K562 (cell line): ENCODE measurements at regions not wholly inside any gene's neighbourhood (a gene's known extent, or its start where the extent isn't known, plus 50 kb on each side); places are given as distances from the start of the nearest gene placed in this dataset.

Experiments
- ATAC-seq: fragments of 200-7000 bp; cut with Tn5 transposase; 3 replicates; pipeline ENCODE4 v1.9.1; 2020; ENCODE audit warnings: moderate library complexity
- BruUV-seq: library from RNA; stranded (reverse); fragments of 400-500 nt; replicated peaks from 2 replicates; lab custom pipeline; 2021; lab: Mats Ljungman, UMichigan
- CTCF ChIA-PET: fragments of 300-600 bp; formaldehyde crosslinking; extraction: SDS; loops from one replicate; lab custom pipeline; 2021; ENCODE audit warnings: low intra/inter-chr PET ratio; lab: Yijun Ruan, JAX
- POLR2A ChIA-PET: fragments of 300-600, 350-650 bp; sonication (Branson Sonifier 250); formaldehyde crosslinking; extraction: SDS; loops from one replicate; lab custom pipeline; 2021; ENCODE audit warnings: antibody characterized with exemption, inconsistent platforms; lab: Yijun Ruan, JAX
- DNase-seq, 4 experiments: peaks; one replicate each; pipeline versions ENCODE4 v3.0.0 to v3.0.0-alpha.2; 2011 to 2018; ENCODE audit warnings: low spot score in 3 of 4, mixed read lengths in 3 of 4; ENCODE audit errors: extremely low read depth in 1 of 4
- FAIRE-seq: peaks from 2 replicates; lab custom pipeline; 2011; peaks lifted over from hg19 to GRCh38; lab: Jason Lieb, UNC
- H2AFZ ChIP-seq: 2 replicates; pipeline ENCODE4 v1.6.0; 2011; ENCODE audit warnings: low read depth, low read length, control low read depth, inconsistent platforms
- H3K27ac ChIP-seq: fragments of 200-600 bp; 3 replicates; pipeline ENCODE4 v1.8.0; 2011; ENCODE audit warnings: low read depth, mild to moderate bottlenecking, control low read depth, inconsistent platforms, low read length, moderate library complexity, mixed read lengths; ENCODE audit errors: extremely low read depth
- H3K27me3 ChIP-seq, 2 experiments: fragments of 300-600 bp in 1 of 2; 2 replicates in 1 of 2; 3 replicates in 1 of 2; pipeline versions ENCODE4 v1.6.0 to v1.8.0; 2011; ENCODE audit warnings: inconsistent platforms in 2 of 2, low read length in 2 of 2, mild to moderate bottlenecking in 1 of 2, mixed read lengths in 1 of 2, moderate library complexity in 1 of 2; ENCODE audit not compliant: control insufficient read depth in 2 of 2, insufficient read depth in 2 of 2
- H3K36me3 ChIP-seq: fragments of 300-600 bp; 3 replicates; pipeline ENCODE4 v1.8.0; 2011; ENCODE audit warnings: mild to moderate bottlenecking, low read length, inconsistent platforms; ENCODE audit not compliant: control insufficient read depth, insufficient read depth
- H3K4me1 ChIP-seq, 2 experiments: fragments of 200-600 bp in 1 of 2; replicated peaks in 1 of 2; 2 replicates in 1 of 2; 3 replicates in 1 of 2; pipeline versions ENCODE4 v1.5.1 to v1.8.0; 2011; ENCODE audit warnings: inconsistent platforms in 2 of 2, low read length in 2 of 2, mild to moderate bottlenecking in 1 of 2, mixed read lengths in 1 of 2, moderate library complexity in 1 of 2; ENCODE audit not compliant: control insufficient read depth in 2 of 2, insufficient read depth in 2 of 2
- H3K4me2 ChIP-seq: 2 replicates; pipeline ENCODE4 v1.6.1; 2011; ENCODE audit warnings: low read length, control low read depth, inconsistent platforms, mixed read lengths; ENCODE audit not compliant: insufficient read depth
- H3K4me3 ChIP-seq: fragments of 200-600 bp; sonication (generic), shearing (Covaris generic); 2 replicates; pipeline ENCODE4 v1.5.1; 2016; ENCODE audit warnings: control low read depth, inconsistent platforms
- H3K79me2 ChIP-seq: fragments of 200-600 bp; 3 replicates; pipeline ENCODE4 v1.8.0; 2011; ENCODE audit warnings: low read length, inconsistent platforms; ENCODE audit not compliant: control insufficient read depth, insufficient read depth
- H3K9ac ChIP-seq, 2 experiments: 2 replicates each; pipeline versions ENCODE4 v1.6.0 to v1.6.1; 2011; ENCODE audit warnings: low read depth in 2 of 2, low read length in 2 of 2, control low read depth in 1 of 2, inconsistent platforms in 1 of 2, mild to moderate bottlenecking in 1 of 2, mixed read lengths in 1 of 2; ENCODE audit not compliant: insufficient read depth in 1 of 2
- H3K9me1 ChIP-seq: one replicate; pipeline ENCODE4 v1.6.0; 2011; ENCODE audit warnings: inconsistent platforms, mild to moderate bottlenecking, low read length, moderate library complexity; ENCODE audit not compliant: control insufficient read depth, insufficient read depth
- H3K9me3 ChIP-seq: replicated peaks from 2 replicates; pipeline ENCODE4 v1.5.1; 2011; ENCODE audit warnings: low read depth, low read length, inconsistent platforms; ENCODE audit not compliant: control insufficient read depth, insufficient read depth
- H4K20me1 ChIP-seq: replicated peaks from 2 replicates; pipeline ENCODE4 v1.6.1; 2011; ENCODE audit warnings: low read length, inconsistent platforms, mixed read lengths; ENCODE audit not compliant: control insufficient read depth, insufficient read depth
- CEBPB ChIP-seq: fragments of 450-650 bp; IDR thresholded peaks from 2 replicates; pipeline ENCODE4 v1.6.1; 2016; ENCODE audit warnings: missing genetic modification characterization, missing compliant biosample characterization
- CREB1 ChIP-seq, 2 experiments: sonication (generic) in 1 of 2; formaldehyde crosslinking in 1 of 2; IDR thresholded peaks; 2 replicates each; pipeline versions ENCODE4 v1.6.1 to v1.8.0; 2012 to 2022; ENCODE audit warnings: inconsistent platforms in 1 of 2, mild to moderate bottlenecking in 1 of 2, missing genetic modification reagents in 1 of 2, moderate library complexity in 1 of 2
- MEF2D ChIP-seq: conservative IDR thresholded peaks from 2 replicates; pipeline ENCODE4 v1.6.1; 2016; ENCODE audit warnings: low read depth, missing genetic modification characterization, missing compliant biosample characterization
- MTF1 ChIP-seq: fragments of 250-450 bp; sonication (Bioruptor Pico); IDR thresholded peaks from 2 replicates; pipeline ENCODE4 v1.9.0; 2021; ENCODE audit warnings: moderate library complexity, mild to moderate bottlenecking, inconsistent platforms, borderline replicate concordance
- NEUROD1 ChIP-seq: fragments of 150-350 bp; IDR thresholded peaks from 2 replicates; pipeline ENCODE4 v1.6.1; 2014; ENCODE audit warnings: borderline replicate concordance, low read length, low read depth; ENCODE audit not compliant: partially characterized antibody
- NR3C1 ChIP-seq: sonication (generic); formaldehyde crosslinking; IDR thresholded peaks from 2 replicates; pipeline ENCODE4 v1.8.1; 2022; ENCODE audit warnings: missing genetic modification reagents
- PCBP2 ChIP-seq: fragments of 200-400 bp; formaldehyde crosslinking; IDR thresholded peaks from 2 replicates; pipeline ENCODE4 v1.6.1; 2018; ENCODE audit warnings: low read length, low read depth, mild to moderate bottlenecking, moderate library complexity; ENCODE audit not compliant: poor library complexity, severe bottlenecking
- SMARCA5 ChIP-seq: fragments of 450-650 bp; IDR thresholded peaks from 2 replicates; pipeline ENCODE4 v1.6.1; 2016
- ZNF766 ChIP-seq: fragments of 200-800 bp; sonication (Bioruptor generic); conservative IDR thresholded peaks from 2 replicates; pipeline ENCODE4 v1.6.1; 2016; ENCODE audit warnings: missing genetic modification characterization, missing compliant biosample characterization
- WGBS: fragments of 100-300 bp; shearing (Covaris generic); methylation state at CpG from one replicate; pipeline ENCODE4 v1.1.6; 2016; ENCODE audit warnings: low coverage, mixed read lengths; ENCODE audit not compliant: insufficient coverage; ENCODE audit errors: missing lambda C conversion rate; 5-methylcytosine and 5-hydroxymethylcytosine counted together
- in situ Hi-C: fragments of 300-500 bp; cut with MboI; formaldehyde crosslinking; loops from 4 replicates; pipeline ENCODE4 v1.15.0; 2018; ENCODE audit warnings: inconsistent platforms, mixed read lengths
- intact Hi-C: fragments of 100-400 bp; cut with micrococcal nuclease; formaldehyde crosslinking; loops from 2 replicates; pipeline ENCODE4 v1.14.2; 2022
- TF ChIP-seq, protein P1 (sequence below): sonication (generic); formaldehyde crosslinking; IDR thresholded peaks from 2 replicates; pipeline ENCODE4 v1.8.0; 2022; ENCODE audit warnings: mild to moderate bottlenecking, missing genetic modification reagents
- TF ChIP-seq, protein P2 (sequence below): fragments of 250-450 bp; sonication (Bioruptor Pico); IDR thresholded peaks from 2 replicates; pipeline ENCODE4 v1.4.0; 2020; ENCODE audit warnings: mild to moderate bottlenecking, moderate library complexity
- TF ChIP-seq, protein P3 (sequence below): fragments of 450-650 bp; formaldehyde crosslinking; IDR thresholded peaks from 2 replicates; pipeline ENCODE4 v1.4.0; 2022; ENCODE audit warnings: missing genetic modification characterization
- TF ChIP-seq, protein P4 (sequence below), 2 experiments: IDR thresholded peaks; 2 replicates each; pipeline ENCODE4 v1.6.1; 2011; ENCODE audit warnings: borderline replicate concordance in 1 of 2, control low read depth in 1 of 2, low read depth in 1 of 2, low read length in 1 of 2, mild to moderate bottlenecking in 1 of 2, mixed read lengths in 1 of 2, moderate library complexity in 1 of 2; ENCODE audit not compliant: insufficient read depth in 1 of 2, insufficient read length in 1 of 2, poor library complexity in 1 of 2, severe bottlenecking in 1 of 2; ENCODE audit errors: extremely low read depth in 1 of 2

DNA sequence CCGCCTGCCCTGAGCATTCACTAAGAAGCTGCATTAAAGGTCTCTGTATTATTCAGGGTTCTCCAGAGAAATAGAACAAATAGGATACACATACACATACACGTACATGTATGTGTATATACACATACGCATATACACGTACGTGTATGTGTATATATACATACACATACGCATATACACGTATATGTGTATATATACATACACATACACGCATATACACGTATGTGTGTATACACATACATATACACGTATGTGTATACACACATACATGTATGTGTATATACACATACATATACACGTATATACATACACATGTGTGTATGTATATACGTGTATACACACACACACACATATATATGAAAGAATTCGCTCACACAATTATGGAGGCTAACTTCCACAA, 108.9 kb upstream of the BARHL2 start:
- WGBS: 80% methylated on average over 13 of the region's 13 CpGs
- no peaks in the 10 kb centered on the region; the same call in 2 of the 3 replicates for H3K36me3 ChIP-seq
- BruUV-seq: no TSS peak
- TF ChIP-seq, protein P1, sequence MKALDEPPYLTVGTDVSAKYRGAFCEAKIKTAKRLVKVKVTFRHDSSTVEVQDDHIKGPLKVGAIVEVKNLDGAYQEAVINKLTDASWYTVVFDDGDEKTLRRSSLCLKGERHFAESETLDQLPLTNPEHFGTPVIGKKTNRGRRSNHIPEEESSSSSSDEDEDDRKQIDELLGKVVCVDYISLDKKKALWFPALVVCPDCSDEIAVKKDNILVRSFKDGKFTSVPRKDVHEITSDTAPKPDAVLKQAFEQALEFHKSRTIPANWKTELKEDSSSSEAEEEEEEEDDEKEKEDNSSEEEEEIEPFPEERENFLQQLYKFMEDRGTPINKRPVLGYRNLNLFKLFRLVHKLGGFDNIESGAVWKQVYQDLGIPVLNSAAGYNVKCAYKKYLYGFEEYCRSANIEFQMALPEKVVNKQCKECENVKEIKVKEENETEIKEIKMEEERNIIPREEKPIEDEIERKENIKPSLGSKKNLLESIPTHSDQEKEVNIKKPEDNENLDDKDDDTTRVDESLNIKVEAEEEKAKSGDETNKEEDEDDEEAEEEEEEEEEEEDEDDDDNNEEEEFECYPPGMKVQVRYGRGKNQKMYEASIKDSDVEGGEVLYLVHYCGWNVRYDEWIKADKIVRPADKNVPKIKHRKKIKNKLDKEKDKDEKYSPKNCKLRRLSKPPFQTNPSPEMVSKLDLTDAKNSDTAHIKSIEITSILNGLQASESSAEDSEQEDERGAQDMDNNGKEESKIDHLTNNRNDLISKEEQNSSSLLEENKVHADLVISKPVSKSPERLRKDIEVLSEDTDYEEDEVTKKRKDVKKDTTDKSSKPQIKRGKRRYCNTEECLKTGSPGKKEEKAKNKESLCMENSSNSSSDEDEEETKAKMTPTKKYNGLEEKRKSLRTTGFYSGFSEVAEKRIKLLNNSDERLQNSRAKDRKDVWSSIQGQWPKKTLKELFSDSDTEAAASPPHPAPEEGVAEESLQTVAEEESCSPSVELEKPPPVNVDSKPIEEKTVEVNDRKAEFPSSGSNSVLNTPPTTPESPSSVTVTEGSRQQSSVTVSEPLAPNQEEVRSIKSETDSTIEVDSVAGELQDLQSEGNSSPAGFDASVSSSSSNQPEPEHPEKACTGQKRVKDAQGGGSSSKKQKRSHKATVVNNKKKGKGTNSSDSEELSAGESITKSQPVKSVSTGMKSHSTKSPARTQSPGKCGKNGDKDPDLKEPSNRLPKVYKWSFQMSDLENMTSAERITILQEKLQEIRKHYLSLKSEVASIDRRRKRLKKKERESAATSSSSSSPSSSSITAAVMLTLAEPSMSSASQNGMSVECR (CRISPR knock-in tag): no peak
- TF ChIP-seq MTF1 (CRISPR knock-in tag) (peak; percentile 90), SMARCA5 (no peak), ZNF766 (CRISPR knock-in tag) (no peak), NEUROD1 (no peak), CREB1 (IDR thresholded peaks at IDR 0.05) (no peak), CREB1 (CRISPR knock-in tag; IDR thresholded peaks at IDR 0.05) (no peak), CEBPB (tag) (no peak), MEF2D (tag) (no peak), NR3C1 (CRISPR knock-in tag) (no peak), PCBP2 (no peak)
- TF ChIP-seq, protein P2, sequence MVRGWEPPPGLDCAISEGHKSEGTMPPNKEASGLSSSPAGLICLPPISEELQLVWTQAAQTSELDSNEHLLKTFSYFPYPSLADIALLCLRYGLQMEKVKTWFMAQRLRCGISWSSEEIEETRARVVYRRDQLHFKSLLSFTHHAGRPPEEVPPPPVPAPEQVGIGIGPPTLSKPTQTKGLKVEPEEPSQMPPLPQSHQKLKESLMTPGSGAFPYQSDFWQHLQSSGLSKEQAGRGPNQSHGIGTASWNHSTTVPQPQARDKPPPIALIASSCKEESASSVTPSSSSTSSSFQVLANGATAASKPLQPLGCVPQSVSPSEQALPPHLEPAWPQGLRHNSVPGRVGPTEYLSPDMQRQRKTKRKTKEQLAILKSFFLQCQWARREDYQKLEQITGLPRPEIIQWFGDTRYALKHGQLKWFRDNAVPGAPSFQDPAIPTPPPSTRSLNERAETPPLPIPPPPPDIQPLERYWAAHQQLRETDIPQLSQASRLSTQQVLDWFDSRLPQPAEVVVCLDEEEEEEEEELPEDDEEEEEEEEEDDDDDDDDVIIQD (CRISPR knock-in tag): peak; percentile 77; the same call in 1 of the 2 replicates
- TF ChIP-seq, protein P3, sequence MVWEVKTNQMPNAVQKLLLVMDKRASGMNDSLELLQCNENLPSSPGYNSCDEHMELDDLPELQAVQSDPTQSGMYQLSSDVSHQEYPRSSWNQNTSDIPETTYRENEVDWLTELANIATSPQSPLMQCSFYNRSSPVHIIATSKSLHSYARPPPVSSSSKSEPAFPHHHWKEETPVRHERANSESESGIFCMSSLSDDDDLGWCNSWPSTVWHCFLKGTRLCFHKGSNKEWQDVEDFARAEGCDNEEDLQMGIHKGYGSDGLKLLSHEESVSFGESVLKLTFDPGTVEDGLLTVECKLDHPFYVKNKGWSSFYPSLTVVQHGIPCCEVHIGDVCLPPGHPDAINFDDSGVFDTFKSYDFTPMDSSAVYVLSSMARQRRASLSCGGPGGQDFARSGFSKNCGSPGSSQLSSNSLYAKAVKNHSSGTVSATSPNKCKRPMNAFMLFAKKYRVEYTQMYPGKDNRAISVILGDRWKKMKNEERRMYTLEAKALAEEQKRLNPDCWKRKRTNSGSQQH (CRISPR knock-in tag): no peak
- TF ChIP-seq, protein P4, sequence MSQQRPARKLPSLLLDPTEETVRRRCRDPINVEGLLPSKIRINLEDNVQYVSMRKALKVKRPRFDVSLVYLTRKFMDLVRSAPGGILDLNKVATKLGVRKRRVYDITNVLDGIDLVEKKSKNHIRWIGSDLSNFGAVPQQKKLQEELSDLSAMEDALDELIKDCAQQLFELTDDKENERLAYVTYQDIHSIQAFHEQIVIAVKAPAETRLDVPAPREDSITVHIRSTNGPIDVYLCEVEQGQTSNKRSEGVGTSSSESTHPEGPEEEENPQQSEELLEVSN (IDR thresholded peaks at IDR 0.05; ENCODE audit: borderline replicate concordance in 1 of 2, extremely low read depth in 1 of 2, insufficient read depth in 1 of 2, insufficient read length in 1 of 2, low read depth in 1 of 2, low read length in 1 of 2, poor library complexity in 1 of 2, severe bottlenecking in 1 of 2): no peak

More for the DNA sequence above, 108.9 kb upstream of the BARHL2 start:
- ATAC-seq: no peak
- FAIRE-seq: no peak
- Histone ChIP-seq H3K4me1 (peaks cover 4 to 38% of the 10 kb centered on the region in 2 experiments; a peak in 4 of 5 replicates), H3K4me3 (no peak overlapping the region), H3K9me1 (peaks cover 2% of the 10 kb centered on the region), H3K9ac (no peak overlapping the region), H4K20me1 (no peaks in the 10 kb centered on the region; the same call in 1 of the 2 replicates), H3K79me2 (no peaks in the 10 kb centered on the region), H3K27me3 (no peaks in the 10 kb centered on the region), H2AFZ (no peak overlapping the region), H3K27ac (no peak overlapping the region), H3K9me3 (no peaks in the 10 kb centered on the region), H3K4me2 (no peak overlapping the region)
- DNase-seq: no peak
- POLR2A ChIA-PET: interaction anchor here (0.8 to 1.0 kb wide), 2 partner anchors 11 to 43 kb away, joined by 3 read pairs; no protein-coding TSS in a partner anchor
- intact Hi-C loops (no loop called here), in situ Hi-C loops (no loop called here)
- CTCF ChIA-PET: no interaction called here
